CD4-positive, alpha-beta T cell (primary cell): ENCODE measurements at regions not wholly inside any gene's neighbourhood (a gene's known extent, or its start where the extent isn't known, plus 50 kb on each side); places are given as distances from the start of the nearest gene placed in this dataset.

Source experiments
- ATAC-seq: fragments of 200-7000 bp; cut with Tn5 transposase; one replicate; pipeline ENCODE4 v1.10.0; 2022; ENCODE audit warnings: mild to moderate bottlenecking; ENCODE audit not compliant: poor library complexity
- CTCF ChIA-PET: fragments of 350-600 bp; sonication (Branson Sonifier 250); formaldehyde crosslinking; loops from one replicate; lab custom pipeline; 2021; ENCODE audit warnings: antibody characterized with exemption, inconsistent platforms; lab: Charles Lee
- POLR2A ChIA-PET: fragments of 350-600 bp; sonication (Branson Sonifier 250); formaldehyde crosslinking; loops from one replicate; lab custom pipeline; 2021; ENCODE audit warnings: antibody characterized with exemption, inconsistent platforms; lab: Charles Lee
- DNase-seq, 14 experiments: peaks; one replicate each; pipeline ENCODE4 v3.0.0-alpha.2; 2013 to 2020; ENCODE audit warnings: mixed read lengths in 2 of 14
- H3K27ac ChIP-seq, 2 donors: one replicate each; pipeline versions ENCODE4 v1.5.1 to v1.7.0; 2013; ENCODE audit warnings: low read length in 2 of 2, low read depth in 1 of 2, mild to moderate bottlenecking in 1 of 2
- H3K27me3 ChIP-seq, 2 experiments: 1 replicate in 1 of 2; 2 replicates in 1 of 2; pipeline versions ENCODE4 v1.6.1 to v1.7.0; 2013; ENCODE audit warnings: low read length in 2 of 2, control low read depth in 1 of 2, mild to moderate bottlenecking in 1 of 2, moderate library complexity in 1 of 2; ENCODE audit not compliant: insufficient read depth in 2 of 2, control insufficient read depth in 1 of 2
- H3K36me3 ChIP-seq: one replicate; pipeline ENCODE4 v1.6.1; 2013; ENCODE audit warnings: low read length, control low read depth; ENCODE audit not compliant: insufficient read depth
- H3K4me1 ChIP-seq: one replicate; pipeline ENCODE4 v1.6.1; 2013; ENCODE audit warnings: low read length, control low read depth; ENCODE audit not compliant: insufficient read depth
- H3K4me3 ChIP-seq: one replicate; pipeline ENCODE4 v1.5.1; 2013; ENCODE audit warnings: mild to moderate bottlenecking, low read length, moderate library complexity
- H3K9me3 ChIP-seq, 2 experiments: 1 replicate in 1 of 2; 2 replicates in 1 of 2; pipeline versions ENCODE4 v1.6.1 to v1.7.0; 2013; ENCODE audit warnings: low read length in 2 of 2, mild to moderate bottlenecking in 2 of 2, control low read depth in 1 of 2, moderate library complexity in 1 of 2; ENCODE audit not compliant: control insufficient read depth in 1 of 2, insufficient read depth in 1 of 2
- H3K27ac Mint-ChIP-seq: one replicate; pipeline ENCODE4 v1.8.0; 2020; ENCODE audit warnings: mixed read lengths
- H3K27me3 Mint-ChIP-seq: one replicate; pipeline ENCODE4 v1.8.0; 2021; ENCODE audit warnings: mixed read lengths
- H3K36me3 Mint-ChIP-seq: one replicate; pipeline ENCODE4 v1.8.0; 2021; ENCODE audit warnings: low read depth, mixed read lengths
- H3K4me1 Mint-ChIP-seq: one replicate; pipeline ENCODE4 v1.8.0; 2021; ENCODE audit warnings: low read depth, mixed read lengths
- H3K4me3 Mint-ChIP-seq: one replicate; pipeline ENCODE4 v1.8.0; 2020; ENCODE audit warnings: mild to moderate bottlenecking, mixed read lengths
- H3K9me3 Mint-ChIP-seq: one replicate; pipeline ENCODE4 v1.8.0; 2020; ENCODE audit warnings: mixed read lengths
- intact Hi-C, 2 experiments: fragments of 100-400 bp; cut with DNase I in 1 of 2; cut with micrococcal nuclease in 1 of 2; formaldehyde crosslinking; loops; one replicate each; pipeline versions ENCODE4 v1.15.1 to v1.9.0; 2023 to 2025; cut with DNase I, micrococcal nuclease
- TF ChIP-seq, protein P1 (sequence below): fragments of 200-600 bp; IDR thresholded peaks from one replicate; pipeline ENCODE4 v1.8.0; 2022; ENCODE audit warnings: antibody characterized with exemption, mild to moderate bottlenecking

- H3K9me3 Mint-ChIP-seq = no peaks in the 10 kb centered on the region
- CTCF ChIA-PET = no interaction called here
- no peaks in the 10 kb centered on the region for H3K4me1 Mint-ChIP-seq
- Histone ChIP-seq H3K4me1 (no peaks in the 10 kb centered on the region), H3K9me3 (peaks cover 0 to 5% of the 10 kb centered on the region in 2 experiments), H3K36me3 (no peaks in the 10 kb centered on the region), H3K4me3 (no peak overlapping the region), H3K27ac (no peak overlapping the region), H3K27me3 (no peaks in the 10 kb centered on the region)
- no peak overlapping the region for H3K4me3 Mint-ChIP-seq
- no peak overlapping the region for H3K27ac Mint-ChIP-seq
- TF ChIP-seq, protein P1, sequence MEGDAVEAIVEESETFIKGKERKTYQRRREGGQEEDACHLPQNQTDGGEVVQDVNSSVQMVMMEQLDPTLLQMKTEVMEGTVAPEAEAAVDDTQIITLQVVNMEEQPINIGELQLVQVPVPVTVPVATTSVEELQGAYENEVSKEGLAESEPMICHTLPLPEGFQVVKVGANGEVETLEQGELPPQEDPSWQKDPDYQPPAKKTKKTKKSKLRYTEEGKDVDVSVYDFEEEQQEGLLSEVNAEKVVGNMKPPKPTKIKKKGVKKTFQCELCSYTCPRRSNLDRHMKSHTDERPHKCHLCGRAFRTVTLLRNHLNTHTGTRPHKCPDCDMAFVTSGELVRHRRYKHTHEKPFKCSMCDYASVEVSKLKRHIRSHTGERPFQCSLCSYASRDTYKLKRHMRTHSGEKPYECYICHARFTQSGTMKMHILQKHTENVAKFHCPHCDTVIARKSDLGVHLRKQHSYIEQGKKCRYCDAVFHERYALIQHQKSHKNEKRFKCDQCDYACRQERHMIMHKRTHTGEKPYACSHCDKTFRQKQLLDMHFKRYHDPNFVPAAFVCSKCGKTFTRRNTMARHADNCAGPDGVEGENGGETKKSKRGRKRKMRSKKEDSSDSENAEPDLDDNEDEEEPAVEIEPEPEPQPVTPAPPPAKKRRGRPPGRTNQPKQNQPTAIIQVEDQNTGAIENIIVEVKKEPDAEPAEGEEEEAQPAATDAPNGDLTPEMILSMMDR = no peak
- no peak for DNase-seq
- H3K36me3 Mint-ChIP-seq = no peaks in the 10 kb centered on the region
- H3K27me3 Mint-ChIP-seq = no peaks in the 10 kb centered on the region
- intact Hi-C loops = no loop called here
- no peak for ATAC-seq
- POLR2A ChIA-PET = no interaction called here
Observed at GRCh38 chr3:35380196-35380595, 259.1 kb upstream of the ARPP21 start.

DNA sequence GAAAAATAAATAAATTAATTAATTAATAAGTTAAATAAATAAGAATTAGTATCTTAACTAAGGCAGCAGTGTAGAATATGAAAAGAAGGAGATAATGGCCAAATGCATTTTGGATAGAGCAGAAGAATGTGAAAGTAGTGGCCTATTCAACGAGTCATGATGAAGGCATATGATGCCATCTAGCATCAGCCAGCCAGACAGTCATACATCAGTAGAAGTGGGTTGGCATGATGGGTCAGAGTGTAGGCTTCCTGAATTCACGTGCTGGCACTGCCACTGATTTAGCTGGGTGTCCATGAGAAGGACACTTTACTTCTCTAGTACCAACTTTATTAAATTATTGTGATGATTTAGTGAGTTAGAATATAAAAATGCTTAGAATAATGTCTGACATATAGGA, 256.1 kb upstream of the ARPP21 start:
- H3K4me3 ChIP-seq = no peak overlapping the region
- peaks cover 0 to 9% of the 10 kb centered on the region in 2 experiments for H3K9me3 ChIP-seq
- no peaks in the 10 kb centered on the region for H3K4me1 Mint-ChIP-seq
- no peaks in the 10 kb centered on the region for H3K36me3 Mint-ChIP-seq
- DNase-seq (no peak), ATAC-seq (no peak)
- no peaks in the 10 kb centered on the region for H3K36me3 ChIP-seq
- no peaks in the 10 kb centered on the region for H3K4me1 ChIP-seq
- ChIA-PET CTCF (no interaction called here), POLR2A (no interaction called here)
- H3K27ac ChIP-seq = no peak overlapping the region
- H3K27me3 Mint-ChIP-seq = no peaks in the 10 kb centered on the region
- TF ChIP-seq, protein P1 = no peak
- no peak overlapping the region for H3K27ac Mint-ChIP-seq
- intact Hi-C loops = no loop called here
- no peaks in the 10 kb centered on the region for H3K9me3 Mint-ChIP-seq
- no peak overlapping the region for H3K4me3 Mint-ChIP-seq
- H3K27me3 ChIP-seq = no peaks in the 10 kb centered on the region

- no peaks in the 10 kb centered on the region for H3K27me3 ChIP-seq
- no peak for DNase-seq
- no peak overlapping the region for H3K27ac Mint-ChIP-seq
- no peaks in the 10 kb centered on the region for H3K4me1 ChIP-seq
- TF ChIP-seq, protein P1 = no peak
- no peak for ATAC-seq
- H3K4me3 Mint-ChIP-seq = no peak overlapping the region
- H3K27me3 Mint-ChIP-seq = no peaks in the 10 kb centered on the region
- peaks cover 0 to 9% of the 10 kb centered on the region in 2 experiments for H3K9me3 ChIP-seq
- ChIA-PET CTCF (no interaction called here), POLR2A (no interaction called here)
- intact Hi-C loops = no loop called here
- no peak overlapping the region for H3K27ac ChIP-seq
- H3K4me1 Mint-ChIP-seq = no peaks in the 10 kb centered on the region
- H3K36me3 Mint-ChIP-seq = no peaks in the 10 kb centered on the region
- H3K36me3 ChIP-seq = no peaks in the 10 kb centered on the region
- no peaks in the 10 kb centered on the region for H3K9me3 Mint-ChIP-seq
- no peak overlapping the region for H3K4me3 ChIP-seq
Observed at GRCh38 chr3:35383719-35384555, 255.4 kb upstream of the ARPP21 start.
